ENCODE measurements at regions not wholly inside any gene's neighbourhood (a gene's known extent, or its start where the extent isn't known, plus 50 kb on each side); places are given as distances from the start of the nearest gene placed in this dataset.

GRCh38 chr3:144104679-144105078 lies 133.1 kb downstream of the DIPK2A start:
- TF ChIP-seq CTCF (conservative IDR thresholded peaks at IDR 0.05; ENCODE audit: low read depth, low read length): no peak
- no peak for TF ChIP-seq EZH2 (IDR thresholded peaks at IDR 0.05; ENCODE audit: borderline replicate concordance, low read depth, low read length, poor library complexity, severe bottlenecking)

All from A673 (cell line).